DOHH2 (cell line): ENCODE measurements at regions not wholly inside any gene's neighbourhood (a gene's known extent, or its start where the extent isn't known, plus 50 kb on each side); places are given as distances from the start of the nearest gene placed in this dataset.

ENCODE experiments used
- EZH2phosphoT487 ChIP-seq: fragments of 200-600 bp; sonication (generic); IDR thresholded peaks from 2 replicates; pipeline ENCODE4 v1.6.1; 2017; ENCODE audit warnings: borderline replicate concordance, mild to moderate bottlenecking, antibody characterized with exemption, low read length, moderate library complexity, mixed read lengths
- TF ChIP-seq, protein P1 (sequence below): fragments of 200-600 bp; sonication (generic); IDR thresholded peaks from one replicate; pipeline ENCODE4 v1.5.1; 2014; ENCODE audit warnings: antibody characterized with exemption, mild to moderate bottlenecking, low read depth, low read length; ENCODE audit not compliant: poor library complexity, severe bottlenecking

- TF ChIP-seq, protein P1, sequence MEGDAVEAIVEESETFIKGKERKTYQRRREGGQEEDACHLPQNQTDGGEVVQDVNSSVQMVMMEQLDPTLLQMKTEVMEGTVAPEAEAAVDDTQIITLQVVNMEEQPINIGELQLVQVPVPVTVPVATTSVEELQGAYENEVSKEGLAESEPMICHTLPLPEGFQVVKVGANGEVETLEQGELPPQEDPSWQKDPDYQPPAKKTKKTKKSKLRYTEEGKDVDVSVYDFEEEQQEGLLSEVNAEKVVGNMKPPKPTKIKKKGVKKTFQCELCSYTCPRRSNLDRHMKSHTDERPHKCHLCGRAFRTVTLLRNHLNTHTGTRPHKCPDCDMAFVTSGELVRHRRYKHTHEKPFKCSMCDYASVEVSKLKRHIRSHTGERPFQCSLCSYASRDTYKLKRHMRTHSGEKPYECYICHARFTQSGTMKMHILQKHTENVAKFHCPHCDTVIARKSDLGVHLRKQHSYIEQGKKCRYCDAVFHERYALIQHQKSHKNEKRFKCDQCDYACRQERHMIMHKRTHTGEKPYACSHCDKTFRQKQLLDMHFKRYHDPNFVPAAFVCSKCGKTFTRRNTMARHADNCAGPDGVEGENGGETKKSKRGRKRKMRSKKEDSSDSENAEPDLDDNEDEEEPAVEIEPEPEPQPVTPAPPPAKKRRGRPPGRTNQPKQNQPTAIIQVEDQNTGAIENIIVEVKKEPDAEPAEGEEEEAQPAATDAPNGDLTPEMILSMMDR: no peak
- no peak for TF ChIP-seq EZH2phosphoT487
Observed at GRCh38 chr10:85377029-85377806, 989.4 kb downstream of the GRID1 start.
